Neural progenitor cell (in vitro differentiated cells): ENCODE measurements at regions not wholly inside any gene's neighbourhood (a gene's known extent, or its start where the extent isn't known, plus 50 kb on each side); places are given as distances from the start of the nearest gene placed in this dataset.

Experiments
- EZH2 ChIP-seq: fragments of 200-600 bp; sonication (generic); IDR thresholded peaks from 2 replicates; pipeline ENCODE4 v1.6.1; 2017; ENCODE audit warnings: antibody characterized with exemption, mild to moderate bottlenecking, moderate library complexity
- EZH2phosphoT487 ChIP-seq: fragments of 200-600 bp; sonication (generic); IDR thresholded peaks from 2 replicates; pipeline ENCODE4 v1.6.1; 2017; ENCODE audit warnings: antibody characterized with exemption
- TF ChIP-seq, protein P1 (sequence below): fragments of 200-600 bp; sonication (generic); IDR thresholded peaks from 2 replicates; pipeline ENCODE4 v1.5.1; 2017; ENCODE audit warnings: antibody characterized with exemption, mild to moderate bottlenecking

DNA sequence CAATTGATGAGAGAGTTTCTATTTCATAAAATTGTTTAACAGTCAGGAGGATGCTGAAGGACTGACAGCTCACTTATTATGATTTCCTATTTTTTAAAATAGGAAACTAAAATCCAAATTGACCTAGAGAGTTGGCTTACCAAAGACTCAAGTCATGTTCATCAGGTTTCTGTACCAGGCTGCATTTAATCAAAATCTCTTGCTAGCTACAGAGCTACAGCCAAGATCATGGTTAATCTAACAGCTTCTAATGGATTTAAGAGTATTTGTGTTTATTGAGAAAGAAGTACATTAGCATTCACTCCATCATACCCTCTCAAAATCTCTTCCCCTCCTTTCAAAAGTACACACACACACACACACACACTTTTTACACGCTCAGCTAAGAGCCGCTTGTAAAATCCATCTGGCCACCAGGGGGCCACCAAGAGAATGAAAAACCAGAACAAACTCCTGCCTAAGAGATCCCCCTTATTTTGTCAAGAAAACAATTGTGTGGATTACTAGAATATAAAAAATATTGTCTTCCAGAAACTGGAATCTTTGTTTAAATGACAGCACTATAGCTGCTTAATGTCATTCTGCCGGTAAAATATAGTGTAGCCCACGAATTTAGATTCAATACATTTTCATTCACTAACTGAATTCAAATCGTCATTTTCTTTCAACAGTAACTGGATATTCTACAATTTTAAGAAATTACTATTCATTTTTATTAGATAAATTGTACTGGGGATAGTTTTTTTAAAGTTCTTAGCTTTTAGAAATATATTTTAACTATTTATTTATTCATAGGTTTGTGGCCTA, 334.0 kb downstream of the BTG1 start:
- TF ChIP-seq, protein P1, sequence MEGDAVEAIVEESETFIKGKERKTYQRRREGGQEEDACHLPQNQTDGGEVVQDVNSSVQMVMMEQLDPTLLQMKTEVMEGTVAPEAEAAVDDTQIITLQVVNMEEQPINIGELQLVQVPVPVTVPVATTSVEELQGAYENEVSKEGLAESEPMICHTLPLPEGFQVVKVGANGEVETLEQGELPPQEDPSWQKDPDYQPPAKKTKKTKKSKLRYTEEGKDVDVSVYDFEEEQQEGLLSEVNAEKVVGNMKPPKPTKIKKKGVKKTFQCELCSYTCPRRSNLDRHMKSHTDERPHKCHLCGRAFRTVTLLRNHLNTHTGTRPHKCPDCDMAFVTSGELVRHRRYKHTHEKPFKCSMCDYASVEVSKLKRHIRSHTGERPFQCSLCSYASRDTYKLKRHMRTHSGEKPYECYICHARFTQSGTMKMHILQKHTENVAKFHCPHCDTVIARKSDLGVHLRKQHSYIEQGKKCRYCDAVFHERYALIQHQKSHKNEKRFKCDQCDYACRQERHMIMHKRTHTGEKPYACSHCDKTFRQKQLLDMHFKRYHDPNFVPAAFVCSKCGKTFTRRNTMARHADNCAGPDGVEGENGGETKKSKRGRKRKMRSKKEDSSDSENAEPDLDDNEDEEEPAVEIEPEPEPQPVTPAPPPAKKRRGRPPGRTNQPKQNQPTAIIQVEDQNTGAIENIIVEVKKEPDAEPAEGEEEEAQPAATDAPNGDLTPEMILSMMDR = peak; percentile 97
- no peak for TF ChIP-seq EZH2
- no peak for TF ChIP-seq EZH2phosphoT487
